GM18858 (cell line): ENCODE measurements at regions not wholly inside any gene's neighbourhood (a gene's known extent, or its start where the extent isn't known, plus 50 kb on each side); places are given as distances from the start of the nearest gene placed in this dataset.
"Not testable (repeated sequence)": the region's sequence is repeated elsewhere in the genome, so short reads cannot be mapped to it uniquely, and the experiment has no call there.

Source experiments
- ATAC-seq: cut with Tn5 transposase; IDR thresholded peaks from one replicate; pipeline ENCODE4 v1.9.1; 2021; ENCODE audit not compliant: unreplicated experiment

- no peak for ATAC-seq
Measured at GRCh38 chr11:122209619-122210366, 93.8 kb upstream of the BLID start.

- no peak for ATAC-seq
Measured at GRCh38 chr11:122207921-122208764, 92.1 kb upstream of the BLID start.

- ATAC-seq = no peak
Measured at GRCh38 chr11:122207505-122207904, 91.5 kb upstream of the BLID start.

- no peak for ATAC-seq
Measured at GRCh38 chr11:122205036-122205435, 89.0 kb upstream of the BLID start.

- ATAC-seq = no peak
Measured at GRCh38 chr11:122204206-122204605, 88.2 kb upstream of the BLID start.

GRCh38 chr11:122202951-122203456 lies 87.0 kb upstream of the BLID start:
- no peak for ATAC-seq

GRCh38 chr11:122202161-122202950 lies 86.3 kb upstream of the BLID start:
- no peak for ATAC-seq

GRCh38 chr11:122201106-122201505 lies 85.1 kb upstream of the BLID start:
- no peak for ATAC-seq

GRCh38 chr11:122199661-122200060 lies 83.6 kb upstream of the BLID start:
- no peak for ATAC-seq

- no peak for ATAC-seq
Measured at GRCh38 chr11:122198291-122198983, 82.4 kb upstream of the BLID start.

GRCh38 chr11:122197066-122197987 lies 81.3 kb upstream of the BLID start:
- no peak for ATAC-seq

- no peak for ATAC-seq
Measured at GRCh38 chr11:122195790-122196189, 79.8 kb upstream of the BLID start.

- not testable (repeated sequence) for ATAC-seq
Measured at GRCh38 chr11:122193881-122194480, 78.0 kb upstream of the BLID start.

- ATAC-seq = no peak
Measured at GRCh38 chr11:122193457-122193856, 77.4 kb upstream of the BLID start.

- no peak for ATAC-seq
Measured at GRCh38 chr11:122192634-122193255, 76.7 kb upstream of the BLID start.

- no peak for ATAC-seq
Measured at GRCh38 chr11:122190768-122191167, 74.8 kb upstream of the BLID start.

GRCh38 chr11:122189229-122189628 lies 73.2 kb upstream of the BLID start:
- no peak for ATAC-seq

- ATAC-seq = no peak
Measured at GRCh38 chr11:122187373-122188165, 71.6 kb upstream of the BLID start.
